Caki2 (cell line): ENCODE measurements at regions not wholly inside any gene's neighbourhood (a gene's known extent, or its start where the extent isn't known, plus 50 kb on each side); places are given as distances from the start of the nearest gene placed in this dataset.

Source experiments
- DNase-seq: peaks from one replicate; pipeline ENCODE4 v3.0.0-alpha.2; 2015; ENCODE audit warnings: low read depth
- in situ Hi-C: cut with HindIII; loops from 2 replicates; pipeline ENCODE4 v1.10.0; 2016; ENCODE audit warnings: low sequenced_read_pairs, low pct_unique_long_range_greater_than_20kb, mixed read lengths

DNA sequence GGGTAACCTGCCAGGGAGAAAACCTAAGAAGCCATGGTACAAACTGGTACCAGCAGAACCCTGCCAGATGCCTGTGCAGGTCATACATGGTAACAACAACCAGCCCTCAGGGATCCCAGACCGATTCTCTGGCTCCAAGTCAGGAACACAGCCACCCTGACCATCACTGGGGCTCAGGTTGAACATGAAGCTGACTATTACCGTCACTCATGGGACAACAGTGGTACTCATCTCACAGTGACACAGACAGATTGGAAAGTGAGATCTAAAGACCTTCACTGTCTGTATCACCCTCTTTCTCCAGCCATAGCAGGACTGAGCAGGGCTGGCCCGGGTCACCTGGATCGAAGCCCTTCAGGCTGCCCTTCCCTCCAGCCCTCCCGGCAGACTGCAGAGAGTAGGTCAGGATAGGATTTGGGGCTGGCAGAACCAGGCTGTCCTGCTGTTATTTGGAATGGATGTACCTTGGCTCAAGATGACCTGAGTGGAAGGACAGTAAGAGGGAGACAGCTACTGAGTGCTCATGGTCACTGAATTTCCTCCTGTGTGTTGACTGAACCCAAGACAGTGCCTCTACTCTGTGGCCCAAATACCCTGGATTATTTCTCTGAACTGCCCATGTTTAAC lies 94.7 kb downstream of the GGTLC2 start:
- DNase-seq = no peak
- in situ Hi-C loops = no loop called here

DNA sequence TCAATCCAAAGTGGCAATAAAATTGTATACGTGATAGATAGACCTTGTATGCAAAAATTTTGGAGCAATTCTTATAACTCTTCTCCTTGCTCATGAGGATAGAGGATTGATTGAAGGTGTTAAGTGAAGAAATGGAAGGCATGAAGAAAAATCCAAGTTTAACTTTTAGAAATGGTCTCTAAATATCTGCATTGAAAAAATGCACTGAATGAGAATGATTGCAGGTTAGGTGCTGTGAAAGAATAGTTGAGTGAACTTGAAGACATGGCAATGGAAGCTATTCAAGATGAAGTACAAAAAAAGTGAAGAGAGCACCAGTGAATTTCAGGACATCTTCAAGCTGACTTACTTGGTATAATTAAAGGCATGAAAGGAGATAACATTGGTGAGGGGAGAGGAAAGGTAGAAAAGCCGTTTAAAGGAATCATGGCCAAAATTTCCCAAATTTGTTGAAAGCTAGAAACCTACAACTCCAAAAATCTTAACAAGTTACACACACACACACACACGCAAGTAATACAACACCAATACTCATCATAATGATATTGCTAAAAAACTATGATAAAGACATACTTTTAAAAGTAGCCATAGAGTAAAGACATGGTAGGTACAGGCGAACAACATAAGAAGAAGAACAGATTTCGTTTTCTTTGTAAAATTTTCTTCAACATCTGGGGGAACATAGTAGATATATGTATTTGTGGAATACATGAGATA lies 96.3 kb downstream of the GGTLC2 start:
- DNase-seq = no peak
- in situ Hi-C loops = no loop called here

DNA sequence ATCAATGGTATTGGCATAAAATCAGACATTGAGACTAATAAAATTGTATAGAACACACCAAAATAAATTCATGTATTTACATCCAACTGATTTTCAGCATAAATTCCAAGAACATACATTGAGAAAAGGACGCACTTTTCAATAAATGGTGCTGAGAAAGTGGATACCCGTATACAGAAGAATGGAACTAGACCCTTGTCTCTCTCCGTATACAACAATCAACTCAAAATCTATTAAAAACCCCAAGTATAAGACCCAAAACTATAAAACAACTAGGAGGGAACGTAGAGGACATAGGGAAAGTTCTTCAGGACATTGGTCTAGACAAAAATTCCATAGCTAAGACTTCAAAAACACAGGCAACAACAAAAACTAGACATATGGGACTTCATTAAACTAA lies 97.4 kb downstream of the GGTLC2 start:
- in situ Hi-C loops = no loop called here
- DNase-seq = no peak

DNA sequence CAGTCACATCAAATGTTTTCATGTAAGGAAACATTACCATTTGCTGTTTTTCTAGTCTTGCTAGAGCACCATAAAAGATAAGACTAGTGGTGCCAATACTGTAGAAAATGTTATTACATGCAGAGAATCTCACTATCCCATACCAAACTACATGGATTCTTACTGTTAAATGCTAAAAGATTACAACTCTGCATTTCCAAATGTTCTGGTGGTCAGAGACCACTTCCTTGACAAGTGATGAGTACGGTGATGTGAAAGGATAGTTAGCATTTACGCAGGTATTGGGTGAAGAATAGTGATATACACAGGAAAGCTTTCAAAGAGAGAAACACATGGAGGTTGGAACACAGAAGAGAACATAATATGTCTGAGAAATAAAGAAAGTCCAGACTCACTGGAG lies 98.2 kb downstream of the GGTLC2 start:
- DNase-seq = no peak
- in situ Hi-C loops = no loop called here

DNA sequence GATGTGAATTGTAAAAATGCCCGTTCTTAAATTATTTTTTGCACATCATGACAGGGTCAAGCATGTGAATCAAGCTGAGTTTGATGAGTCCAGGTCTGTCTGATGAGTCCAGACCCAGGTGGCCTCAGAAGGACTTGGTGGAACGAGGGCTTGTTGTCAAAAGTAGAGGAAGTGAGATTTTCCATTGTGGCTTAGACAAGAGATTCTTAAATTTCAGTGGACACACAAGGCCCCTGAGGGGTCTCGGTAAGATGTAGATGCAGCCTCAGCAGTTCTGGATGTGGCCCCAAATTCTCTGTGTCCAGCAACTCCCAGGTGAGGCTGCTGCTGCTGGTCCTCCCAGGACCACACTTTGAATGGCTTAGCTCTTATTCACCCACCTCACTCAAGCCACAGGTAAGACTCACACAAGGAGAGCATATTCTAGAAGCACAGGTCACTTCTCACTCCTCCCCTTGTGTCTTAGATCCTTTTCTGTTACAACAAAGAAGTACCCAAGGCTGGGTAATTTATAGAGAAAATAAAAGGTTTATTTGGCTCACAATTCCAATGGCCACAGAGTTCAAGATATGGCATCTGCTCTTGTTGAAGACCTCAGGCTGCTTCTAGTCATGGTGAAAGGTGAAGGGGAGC lies 98.8 kb downstream of the GGTLC2 start:
- in situ Hi-C loops = no loop called here
- DNase-seq = no peak

DNA sequence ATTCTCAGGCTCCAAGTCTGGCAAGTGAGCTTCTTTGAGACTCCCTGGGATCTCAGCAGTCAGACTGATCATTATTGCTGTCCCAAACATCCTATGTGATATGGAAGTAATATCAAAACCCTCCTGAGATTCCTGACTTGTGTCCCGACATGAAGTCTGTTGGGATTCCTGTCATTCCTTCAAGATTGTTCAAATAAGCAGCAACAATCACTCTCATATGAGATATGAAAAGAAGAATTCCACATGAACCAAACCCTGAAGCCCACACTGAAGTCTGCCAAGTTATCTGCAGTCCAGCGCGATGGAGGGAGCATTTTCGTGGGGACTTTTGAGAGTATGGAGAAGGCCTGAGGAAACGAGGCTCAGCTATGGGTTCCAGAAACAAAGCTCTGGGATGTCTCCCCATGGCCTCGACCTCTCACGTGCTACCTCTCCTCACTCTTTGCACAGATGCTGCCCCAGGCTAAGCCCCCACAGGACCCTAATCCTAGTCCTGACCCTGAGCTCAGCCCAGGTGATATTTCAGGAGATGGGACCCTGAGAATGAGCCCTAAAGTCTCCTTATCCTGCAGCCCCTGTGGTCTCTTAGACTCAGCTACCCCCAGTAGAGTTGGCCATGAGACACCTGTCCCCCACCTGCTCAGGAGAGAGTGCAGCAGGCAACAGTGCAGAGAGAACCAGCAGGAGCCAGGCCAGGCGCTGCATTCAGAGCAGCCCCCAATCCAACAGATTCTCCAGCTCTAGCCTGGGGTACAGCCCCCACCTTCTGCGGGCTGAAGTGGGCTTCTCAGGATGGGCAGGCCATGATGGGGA lies 100.2 kb downstream of the GGTLC2 start:
- no peak for DNase-seq
- in situ Hi-C loops = no loop called here

DNA sequence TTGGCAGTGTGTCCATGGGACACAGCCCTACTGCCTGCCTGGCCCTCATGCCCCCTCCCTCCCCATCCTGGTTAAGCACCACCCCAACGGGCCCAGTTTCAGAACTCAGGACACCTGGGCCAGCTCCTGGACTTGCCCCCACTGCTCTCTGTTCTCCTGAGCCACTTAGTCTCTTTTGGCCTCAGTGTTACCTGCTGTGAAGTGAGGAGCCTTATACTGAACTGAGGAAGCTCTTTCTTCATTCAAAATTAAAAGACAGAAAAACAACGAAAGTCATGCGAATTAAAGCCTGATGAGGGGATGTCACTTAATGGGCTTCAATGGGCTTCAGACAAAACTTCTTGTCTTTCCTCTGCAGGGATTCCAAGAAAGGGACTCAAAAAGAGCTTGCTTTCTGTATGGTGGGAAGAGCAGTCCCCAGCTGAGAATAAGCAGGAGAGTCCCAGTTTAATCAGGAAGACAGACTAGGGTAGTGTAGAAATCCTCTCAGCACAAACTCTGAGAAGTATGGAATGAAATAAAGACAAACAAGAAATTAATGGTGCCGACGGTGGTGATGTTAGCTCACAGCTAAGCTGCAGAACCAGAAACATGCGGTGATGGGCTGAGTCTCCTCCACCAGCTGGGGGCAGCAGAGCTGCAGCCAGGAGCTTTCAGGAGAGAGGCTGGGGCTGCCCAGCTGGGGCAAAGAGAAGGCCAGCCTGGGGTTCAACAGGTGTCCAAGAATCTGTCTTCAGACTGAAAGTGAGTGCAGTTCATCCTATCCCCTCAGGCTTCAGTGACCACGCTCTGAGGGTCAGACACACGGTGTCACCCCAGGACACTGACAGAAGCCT lies 101.0 kb downstream of the GGTLC2 start:
- DNase-seq = peak; percentile 18
- in situ Hi-C loops = no loop called here

DNA sequence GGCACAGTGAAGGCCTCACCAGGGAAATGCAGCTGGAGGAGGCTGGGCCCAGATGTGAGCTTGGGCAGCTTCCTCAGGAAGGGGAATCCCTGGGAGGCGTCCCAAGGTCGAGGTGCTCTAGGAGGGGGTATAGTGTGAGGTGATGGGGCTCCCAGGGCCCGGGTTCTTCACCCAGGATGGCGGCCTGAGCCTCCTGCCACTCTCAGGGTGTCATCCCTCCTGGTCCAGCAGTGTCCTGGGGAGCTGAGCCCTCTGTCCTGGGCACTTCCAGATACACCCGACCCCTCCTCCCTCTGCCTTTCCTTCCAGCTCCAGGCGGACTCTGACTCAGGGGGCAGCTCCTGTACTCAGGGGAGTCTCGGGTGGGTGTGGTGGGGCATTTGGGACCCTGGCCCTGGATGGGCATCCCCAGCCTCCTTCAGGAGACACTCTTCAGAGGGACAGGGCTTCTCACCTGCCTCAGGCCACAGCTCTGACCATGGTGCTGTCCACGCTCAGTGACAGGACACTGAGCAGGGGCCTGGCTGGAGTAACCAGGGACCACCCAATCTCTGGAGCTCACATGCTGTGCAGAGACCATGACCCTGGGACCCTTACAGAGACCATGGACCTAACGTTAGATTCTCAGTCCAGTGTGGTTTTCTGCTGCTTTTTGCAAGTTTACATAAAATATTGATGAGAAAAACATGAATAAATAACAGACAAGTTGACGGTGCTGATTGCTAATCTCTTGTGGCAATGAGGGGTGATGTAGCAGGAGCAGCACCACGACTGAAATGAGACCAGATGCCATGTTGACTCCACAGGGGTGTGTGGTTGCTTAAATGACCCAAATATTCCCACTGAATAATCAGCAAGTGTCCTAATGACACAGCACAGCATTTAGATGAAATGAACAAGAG lies 101.9 kb downstream of the GGTLC2 start:
- in situ Hi-C loops = no loop called here
- DNase-seq = no peak

DNA sequence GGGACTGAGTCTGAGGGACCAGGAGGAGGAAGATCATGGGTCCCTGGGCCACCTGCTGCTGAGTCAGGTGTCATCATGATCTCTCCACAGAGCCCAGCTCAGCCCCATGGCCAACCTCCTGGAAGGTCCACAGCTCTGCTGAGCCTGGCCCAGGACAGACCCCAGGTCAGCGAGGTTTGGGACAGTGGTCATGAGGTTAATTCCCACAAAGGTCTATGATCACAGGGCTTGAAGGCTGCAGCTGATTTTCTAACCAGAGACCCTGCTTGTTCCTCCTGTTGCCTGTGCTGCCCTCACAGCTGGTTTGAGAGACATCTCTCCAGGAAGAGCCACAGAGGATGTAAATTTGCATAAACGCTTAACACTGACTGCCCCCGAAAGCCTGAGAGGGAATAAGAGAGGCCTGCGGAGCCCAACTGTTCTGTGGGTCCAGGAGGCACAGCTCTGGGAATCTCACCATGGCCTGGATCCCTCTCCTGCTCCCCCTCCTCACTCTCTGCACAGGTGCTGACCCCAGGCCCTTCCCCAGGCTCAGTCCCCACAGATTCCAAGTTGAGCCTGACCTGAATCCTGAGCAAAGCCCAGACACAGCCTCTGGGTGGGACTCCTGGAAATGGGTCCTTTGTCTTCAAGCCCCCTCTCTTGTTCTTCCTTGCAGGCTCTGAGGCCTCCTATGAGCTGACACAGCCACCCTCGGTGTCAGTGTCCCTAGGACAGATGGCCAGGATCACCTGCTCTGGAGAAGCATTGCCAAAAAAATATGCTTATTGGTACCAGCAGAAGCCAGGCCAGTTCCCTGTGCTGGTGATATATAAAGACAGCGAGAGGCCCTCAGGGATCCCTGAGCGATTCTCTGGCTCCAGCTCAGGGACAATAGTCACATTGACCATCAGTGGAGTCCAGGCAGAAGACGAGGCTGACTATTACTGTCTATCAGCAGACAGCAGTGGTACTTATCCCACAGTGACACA lies 102.8 kb downstream of the GGTLC2 start:
- in situ Hi-C loops = no loop called here

DNA sequence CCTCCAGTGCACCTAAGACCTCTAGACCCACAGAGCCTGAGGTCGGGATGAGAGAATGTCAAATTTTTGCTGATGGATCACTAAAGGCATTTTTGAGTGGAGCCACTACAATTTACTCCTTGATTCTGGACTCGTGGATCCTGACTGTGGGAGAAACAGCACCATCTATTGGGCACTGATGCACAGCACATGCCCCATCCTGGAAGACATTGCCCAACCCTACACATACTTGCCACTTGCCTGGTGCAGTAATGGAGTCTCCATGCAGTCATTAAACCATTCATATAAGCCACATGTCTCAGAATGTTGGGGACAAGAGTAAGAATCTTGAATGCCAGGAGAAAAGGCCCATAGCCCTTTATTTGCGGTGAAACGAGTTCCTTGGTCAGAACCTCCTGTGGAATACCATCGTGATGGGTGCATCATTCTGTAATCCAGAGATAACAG lies 103.9 kb downstream of the GGTLC2 start:
- in situ Hi-C loops = no loop called here
- DNase-seq = peak; percentile 37

More for the DNA sequence above, 102.8 kb downstream of the GGTLC2 start:
- DNase-seq = no peak

DNA sequence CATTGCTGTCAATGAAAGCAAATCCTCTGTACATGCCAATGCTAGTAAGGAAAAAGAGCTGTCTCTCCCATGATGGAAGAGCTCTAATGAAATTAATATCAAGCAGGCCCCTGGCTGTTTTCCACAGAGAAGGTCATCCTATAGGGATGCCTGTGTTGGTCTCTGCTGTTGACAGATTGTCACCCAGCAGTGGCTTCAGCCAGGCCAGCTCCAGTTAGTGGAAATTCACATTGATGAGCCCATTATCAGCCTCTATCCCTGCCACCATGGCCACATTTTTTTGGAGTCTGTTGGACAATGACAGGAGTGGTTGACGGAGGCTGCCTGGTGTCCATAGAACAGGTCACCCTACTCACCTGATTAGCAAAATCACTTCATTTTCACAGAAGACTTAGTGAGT lies 104.3 kb downstream of the GGTLC2 start:
- in situ Hi-C loops = no loop called here
- DNase-seq = no peak

DNA sequence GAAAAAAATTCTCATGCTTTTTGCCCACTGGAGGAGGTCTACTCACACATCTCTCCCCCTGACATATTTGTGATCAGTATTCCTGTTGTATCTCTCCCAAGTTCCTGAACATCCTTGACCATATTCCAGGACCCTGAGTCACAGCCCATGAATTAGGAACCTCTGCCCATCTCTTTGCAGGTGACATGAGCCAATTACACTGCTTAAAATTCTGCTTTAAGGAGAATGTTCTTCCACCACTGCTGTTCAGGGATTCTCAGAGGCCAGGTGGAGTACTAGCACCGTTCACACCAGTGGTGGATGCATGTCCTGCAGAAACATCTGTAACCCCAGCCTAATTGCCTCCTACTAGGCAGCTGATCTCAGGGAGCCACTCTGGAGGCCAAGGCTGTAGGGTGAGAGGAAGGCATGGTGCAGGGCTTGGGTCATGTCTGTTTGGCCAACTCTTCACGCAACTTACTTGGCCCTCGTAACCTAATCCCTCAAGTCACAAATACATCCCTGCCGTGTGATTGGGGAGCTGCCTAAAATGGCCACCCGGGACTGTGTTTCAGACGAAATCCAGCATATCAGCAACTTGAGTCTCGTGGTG lies 104.8 kb downstream of the GGTLC2 start:
- DNase-seq = no peak
- in situ Hi-C loops = no loop called here

DNA sequence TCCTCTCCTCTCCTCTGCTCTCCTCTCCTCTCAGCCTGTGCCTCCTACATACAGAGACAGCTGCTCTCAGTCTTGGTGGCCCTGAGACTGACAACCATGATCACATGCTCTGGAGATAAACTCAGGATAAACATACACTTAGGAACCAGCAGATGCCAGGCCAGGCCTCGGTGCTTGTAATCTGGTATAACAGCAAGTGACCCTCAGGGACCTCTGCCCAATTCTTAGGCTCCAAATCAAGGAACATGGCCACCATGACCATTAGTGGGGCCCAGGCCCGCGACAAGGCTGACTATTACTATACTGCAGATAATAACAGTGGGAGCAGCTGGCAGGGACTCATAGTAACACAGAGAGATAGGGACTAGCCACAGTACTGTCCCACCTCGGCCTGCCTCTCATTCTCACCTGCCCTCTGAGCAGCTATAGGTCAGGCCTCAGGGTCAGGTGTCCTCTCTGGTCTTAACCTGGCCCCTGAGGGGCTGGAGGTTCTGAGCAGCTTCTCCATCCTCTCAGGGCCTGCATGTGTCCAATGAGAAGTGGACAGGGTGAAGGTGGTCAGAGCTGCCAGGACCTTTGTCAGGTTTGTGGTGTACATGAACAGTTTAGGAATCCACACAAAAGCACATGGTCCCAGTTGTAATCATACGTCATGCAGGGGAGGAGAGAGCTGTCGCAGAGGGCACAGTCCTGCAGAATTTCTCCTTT lies 106.1 kb downstream of the GGTLC2 start:
- in situ Hi-C loops = no loop called here
- DNase-seq = no peak

DNA sequence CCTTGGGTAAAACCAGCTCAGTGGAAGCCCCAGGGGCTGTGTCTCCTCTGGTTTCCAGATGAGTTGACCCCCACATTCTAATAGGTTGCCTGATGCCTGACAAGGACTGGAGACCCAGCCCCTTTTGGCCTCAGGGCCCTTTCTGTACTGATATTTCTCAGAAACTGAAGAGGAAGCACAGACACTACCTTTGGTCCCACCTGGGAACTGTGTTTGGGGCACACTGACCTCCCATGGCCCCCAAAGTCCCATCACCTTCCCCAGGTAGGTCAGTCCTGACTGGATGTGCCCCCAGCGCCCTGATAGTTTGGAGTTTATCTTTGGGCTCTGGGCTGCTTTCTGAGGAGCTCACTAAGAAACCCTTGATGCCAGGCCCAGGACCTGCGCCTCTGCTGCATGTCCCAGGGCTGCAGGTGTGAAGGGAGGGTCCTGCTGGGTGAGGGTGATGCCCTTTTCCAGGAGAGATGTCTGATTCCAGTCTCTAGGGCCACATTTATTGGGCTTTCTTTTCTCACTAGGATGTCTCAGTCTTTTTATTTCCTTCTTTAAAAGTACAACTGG lies 106.7 kb downstream of the GGTLC2 start:
- in situ Hi-C loops = no loop called here
- no peak for DNase-seq

DNA sequence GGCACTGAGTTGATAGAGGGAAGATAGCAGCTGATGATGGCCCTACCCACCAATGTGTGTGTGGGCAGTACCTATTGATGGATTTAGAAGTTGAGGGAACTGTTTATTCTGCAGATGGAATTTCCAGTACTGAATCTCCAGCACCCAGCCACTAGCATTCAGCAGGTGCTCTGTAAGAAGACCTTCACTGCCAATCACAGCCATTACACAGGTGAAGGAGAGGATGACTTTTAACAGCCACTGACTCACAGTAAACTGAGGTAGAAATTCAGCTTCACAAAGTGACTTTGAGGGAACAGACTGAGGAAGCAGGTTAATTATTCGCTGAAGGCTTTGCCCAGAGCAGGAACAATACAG lies 107.8 kb downstream of the GGTLC2 start:
- DNase-seq = no peak
- in situ Hi-C loops = no loop called here
